Endothelial cell of umbilical vein (primary cell): ENCODE measurements at regions not wholly inside any gene's neighbourhood (a gene's known extent, or its start where the extent isn't known, plus 50 kb on each side); places are given as distances from the start of the nearest gene placed in this dataset.
A peak's percentile ranks its signal among the peaks of the same experiment; 100 is the strongest.

Experiments used
- BruUV-seq: library from RNA; stranded (reverse); fragments of 400-500 nt; replicated peaks from 2 replicates; lab custom pipeline; 2021; lab: Mats Ljungman, UMichigan
- CTCF ChIA-PET: fragments of 300-600, 350-600 bp; sonication (Branson Sonifier 250); formaldehyde crosslinking; loops from one replicate; lab custom pipeline; 2021; ENCODE audit warnings: antibody characterized with exemption, inconsistent platforms; lab: Charles Lee
- POLR2A ChIA-PET: fragments of 300-600, 350-600 bp; sonication (Branson Sonifier 250); formaldehyde crosslinking; loops from one replicate; lab custom pipeline; 2021; ENCODE audit warnings: antibody characterized with exemption, inconsistent platforms; lab: Charles Lee
- DNase-seq: peaks from one replicate; pipeline ENCODE4 v3.0.0-alpha.2; 2011; ENCODE audit warnings: low read depth, low spot score
- FAIRE-seq: peaks from 2 replicates; lab custom pipeline; 2011; peaks lifted over from hg19 to GRCh38; lab: Jason Lieb, UNC
- H2AFZ ChIP-seq: 2 replicates; pipeline ENCODE4 v1.6.0; 2012; ENCODE audit warnings: low read depth, low read length, control low read depth, inconsistent platforms
- H3K27ac ChIP-seq: 2 replicates; pipeline ENCODE4 v1.5.1; 2011; ENCODE audit warnings: low read depth, mild to moderate bottlenecking, control low read depth, low read length, moderate library complexity; ENCODE audit not compliant: insufficient read depth
- H3K27me3 ChIP-seq, 2 experiments: 2 replicates each; pipeline versions ENCODE4 v1.6.0 to v1.6.1; 2011; ENCODE audit warnings: low read length in 2 of 2, mixed read lengths in 1 of 2; ENCODE audit not compliant: control insufficient read depth in 2 of 2, insufficient read depth in 2 of 2
- H3K36me3 ChIP-seq, 2 experiments: 2 replicates in 1 of 2; 3 replicates in 1 of 2; pipeline ENCODE4 v1.5.1; 2011; ENCODE audit warnings: low read length in 2 of 2, mild to moderate bottlenecking in 1 of 2, moderate library complexity in 1 of 2; ENCODE audit not compliant: control insufficient read depth in 2 of 2, insufficient read depth in 2 of 2; ENCODE audit errors: extremely low read depth in 1 of 2
- H3K4me1 ChIP-seq: 3 replicates; pipeline ENCODE4 v1.5.1; 2011; ENCODE audit warnings: mild to moderate bottlenecking, low read length; ENCODE audit not compliant: control insufficient read depth, insufficient read depth; ENCODE audit errors: extremely low read depth
- H3K4me2 ChIP-seq: 2 replicates; pipeline ENCODE4 v1.6.1; 2011; ENCODE audit warnings: low read length, control low read depth, mixed read lengths; ENCODE audit not compliant: insufficient read depth
- H3K4me3 ChIP-seq, 3 experiments: fragments of 200-600 bp in 1 of 3; sonication (generic), shearing (Covaris generic) in 1 of 3; replicated peaks in 1 of 3; 2 replicates each; pipeline ENCODE4 v1.5.1; 2011 to 2016; ENCODE audit warnings: control low read depth in 3 of 3, low read length in 3 of 3, mild to moderate bottlenecking in 2 of 3, inconsistent platforms in 1 of 3, low read depth in 1 of 3, moderate library complexity in 1 of 3; ENCODE audit not compliant: insufficient read depth in 1 of 3
- H3K79me2 ChIP-seq: 2 replicates; pipeline ENCODE4 v1.6.0; 2012; ENCODE audit warnings: low read length, inconsistent platforms; ENCODE audit not compliant: control insufficient read depth, insufficient read depth
- H3K9ac ChIP-seq: replicated peaks from 2 replicates; pipeline ENCODE3; 2011; ENCODE audit warnings: low read length, control low read depth; ENCODE audit not compliant: insufficient read depth; ENCODE audit errors: extremely low read depth
- H3K9me1 ChIP-seq: replicated peaks from 3 replicates; pipeline ENCODE4 v1.6.0; 2011; ENCODE audit warnings: mild to moderate bottlenecking, low read length; ENCODE audit not compliant: control insufficient read depth, insufficient read depth; ENCODE audit errors: extremely low read depth
- H3K9me3 ChIP-seq: replicated peaks from 2 replicates; pipeline ENCODE4 v1.5.1; 2012; ENCODE audit warnings: low read length, inconsistent platforms; ENCODE audit not compliant: control insufficient read depth, insufficient read depth
- H4K20me1 ChIP-seq: replicated peaks from 2 replicates; pipeline ENCODE3; 2011; ENCODE audit warnings: mild to moderate bottlenecking, low read length; ENCODE audit not compliant: control insufficient read depth, insufficient read depth; ENCODE audit errors: extremely low read depth
- FOS ChIP-seq: IDR thresholded peaks from 2 replicates; pipeline ENCODE4 v1.6.1; 2011; ENCODE audit warnings: mild to moderate bottlenecking, low read length, moderate library complexity, borderline replicate concordance; ENCODE audit not compliant: insufficient read depth
- JUN ChIP-seq: IDR thresholded peaks from 2 replicates; pipeline ENCODE4 v1.6.1; 2011; ENCODE audit warnings: borderline replicate concordance, low read depth; ENCODE audit not compliant: insufficient read length, insufficient read depth
- MYC ChIP-seq: IDR thresholded peaks from one replicate; pipeline ENCODE4 v1.6.1; 2011; ENCODE audit warnings: mild to moderate bottlenecking, low read depth, low read length
- POLR2A ChIP-seq: IDR thresholded peaks from 2 replicates; pipeline ENCODE4 v1.6.1; 2012; ENCODE audit warnings: low read depth, mild to moderate bottlenecking, control low read depth, low read length
- dilution Hi-C: fragments of 300-500 bp; cut with MboI; formaldehyde crosslinking; loops from one replicate; pipeline ENCODE4 v1.15.0; 2019; ENCODE audit warnings: low sequenced_read_pairs; ENCODE audit not compliant: extremely low pct_ligation_motif_present
- intact Hi-C: fragments of 100-400 bp; cut with micrococcal nuclease; formaldehyde crosslinking; loops from one replicate; pipeline ENCODE4 v1.10.0; 2022

GRCh38 chr7:10225275-10225674, 748.4 kb upstream of the PHF14 start:
- DNase-seq = peak; percentile 82
- POLR2A ChIA-PET = no interaction called here
- dilution Hi-C loops = no loop called here

GRCh38 chr7:10237306-10237705, 736.4 kb upstream of the PHF14 start:
- peak; percentile 51 for DNase-seq
- Histone ChIP-seq H3K9ac (no peak overlapping the region), H3K4me1 (peaks cover 9% of the 10 kb centered on the region), H3K36me3 (no peaks in the 10 kb centered on the region), H3K4me3 (no peak overlapping the region), H2AFZ (no peak overlapping the region), H4K20me1 (no peaks in the 10 kb centered on the region), H3K9me3 (no peaks in the 10 kb centered on the region), H3K27ac (no peak overlapping the region), H3K9me1 (no peaks in the 10 kb centered on the region), H3K79me2 (no peaks in the 10 kb centered on the region), H3K4me2 (no peak overlapping the region), H3K27me3 (no peaks in the 10 kb centered on the region)
- intact Hi-C loops (no loop called here), dilution Hi-C loops (no loop called here)
- POLR2A ChIA-PET = no interaction called here
- TF ChIP-seq FOS (peak; percentile 8), POLR2A (no peak), JUN (peak; percentile 63), MYC (no peak)
- FAIRE-seq = no peak
- CTCF ChIA-PET = no interaction called here
- no TSS peak for BruUV-seq

More at GRCh38 chr7:10225275-10225674, 748.4 kb upstream of the PHF14 start:
- no TSS peak for BruUV-seq
- Histone ChIP-seq H3K79me2 (no peaks in the 10 kb centered on the region), H2AFZ (peak overlapping the region; percentile 3), H3K4me1 (no peaks in the 10 kb centered on the region), H3K36me3 (no peaks in the 10 kb centered on the region), H3K27ac (no peak overlapping the region), H3K27me3 (no peaks in the 10 kb centered on the region), H3K4me3 (no peak overlapping the region), H3K9me3 (no peaks in the 10 kb centered on the region), H3K4me2 (no peak overlapping the region), H3K9me1 (no peaks in the 10 kb centered on the region), H3K9ac (no peak overlapping the region), H4K20me1 (no peaks in the 10 kb centered on the region)
- CTCF ChIA-PET = no interaction called here
- FAIRE-seq = no peak
- TF ChIP-seq FOS (peak; percentile 23), JUN (peak; percentile 48), POLR2A (no peak)
- intact Hi-C loops = loop anchor here (1.0 kb wide), 1 partner anchor 68 kb away; no protein-coding TSS in a partner anchor
